Ascending aorta (tissue), 2 donors: ENCODE measurements at regions not wholly inside any gene's neighbourhood (a gene's known extent, or its start where the extent isn't known, plus 50 kb on each side); places are given as distances from the start of the nearest gene placed in this dataset.

Source experiments
- DNase-seq, 2 donors: peaks; one replicate each; pipeline ENCODE4 v3.0.0-alpha.2; 2019; ENCODE audit warnings: low spot score in 2 of 2
- H3K27ac ChIP-seq, 2 donors: fragments of 200-600 bp; sonication (generic); one replicate each; pipeline ENCODE4 v1.5.1; 2016 to 2017; ENCODE audit warnings: mild to moderate bottlenecking in 1 of 2
- H3K27me3 ChIP-seq: fragments of 200-600 bp; sonication (generic); one replicate; pipeline ENCODE4 v1.5.1; 2017
- H3K36me3 ChIP-seq, 2 donors: fragments of 200-600 bp; sonication (generic); one replicate each; pipeline ENCODE4 v1.5.1; 2016
- H3K4me1 ChIP-seq, 2 donors: fragments of 200-600 bp; sonication (generic); one replicate each; pipeline ENCODE4 v1.5.1; 2016 to 2017; ENCODE audit warnings: mild to moderate bottlenecking in 1 of 2
- H3K4me3 ChIP-seq, 2 donors: fragments of 200-600 bp; sonication (generic); one replicate each; pipeline ENCODE4 v1.5.1; 2016 to 2017; ENCODE audit warnings: mild to moderate bottlenecking in 1 of 2
- H3K9me3 ChIP-seq, 2 donors: fragments of 200-600 bp; sonication (generic); one replicate each; pipeline ENCODE4 v1.5.1; 2016
- intact Hi-C: fragments of 100-400 bp; cut with DNase I; formaldehyde crosslinking; loops from one replicate; pipeline ENCODE4 v1.15.1; 2023
- TF ChIP-seq, protein P1 (sequence below), 3 experiments: fragments of 200-600 bp in 2 of 3; fragments of 450-650 bp in 1 of 3; sonication (generic) in 2 of 3; IDR thresholded peaks; one replicate each; pipeline ENCODE4 v1.5.1; 2016 to 2019; ENCODE audit warnings: antibody characterized with exemption in 3 of 3, mild to moderate bottlenecking in 1 of 3, moderate library complexity in 1 of 3

DNA sequence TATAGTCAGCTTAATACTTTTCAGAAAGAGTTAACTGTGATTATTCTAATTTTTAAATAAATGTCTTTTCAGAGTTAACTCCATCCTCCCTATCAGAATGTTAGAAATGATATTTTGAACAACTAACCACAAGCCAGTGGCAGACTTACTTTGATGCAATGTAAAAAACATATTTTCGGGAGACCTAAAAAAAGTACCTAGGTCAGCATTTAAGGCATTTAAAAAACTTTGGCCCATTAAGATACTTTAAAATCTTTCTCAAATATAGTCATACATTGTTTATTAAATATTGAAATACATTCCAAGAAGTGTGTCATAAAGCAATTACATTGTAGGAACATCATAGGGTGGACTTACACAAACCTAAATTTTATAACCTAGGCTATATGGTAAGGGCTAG is 426.1 kb downstream of the PABPC4L start:
- no peak overlapping the region for H3K4me3 ChIP-seq
- H3K4me1 ChIP-seq, result no peaks in the 10 kb centered on the region
- intact Hi-C loops, result loop anchor here (10.0 kb wide), 1 partner anchor 631 kb away; the partner anchor contains the start of gene PCDH10
- H3K9me3 ChIP-seq, result no peaks in the 10 kb centered on the region
- no peak for DNase-seq
- H3K27me3 ChIP-seq, result no peaks in the 10 kb centered on the region
- H3K27ac ChIP-seq, result no peak overlapping the region
- H3K36me3 ChIP-seq, result no peaks in the 10 kb centered on the region
- TF ChIP-seq, protein P1, sequence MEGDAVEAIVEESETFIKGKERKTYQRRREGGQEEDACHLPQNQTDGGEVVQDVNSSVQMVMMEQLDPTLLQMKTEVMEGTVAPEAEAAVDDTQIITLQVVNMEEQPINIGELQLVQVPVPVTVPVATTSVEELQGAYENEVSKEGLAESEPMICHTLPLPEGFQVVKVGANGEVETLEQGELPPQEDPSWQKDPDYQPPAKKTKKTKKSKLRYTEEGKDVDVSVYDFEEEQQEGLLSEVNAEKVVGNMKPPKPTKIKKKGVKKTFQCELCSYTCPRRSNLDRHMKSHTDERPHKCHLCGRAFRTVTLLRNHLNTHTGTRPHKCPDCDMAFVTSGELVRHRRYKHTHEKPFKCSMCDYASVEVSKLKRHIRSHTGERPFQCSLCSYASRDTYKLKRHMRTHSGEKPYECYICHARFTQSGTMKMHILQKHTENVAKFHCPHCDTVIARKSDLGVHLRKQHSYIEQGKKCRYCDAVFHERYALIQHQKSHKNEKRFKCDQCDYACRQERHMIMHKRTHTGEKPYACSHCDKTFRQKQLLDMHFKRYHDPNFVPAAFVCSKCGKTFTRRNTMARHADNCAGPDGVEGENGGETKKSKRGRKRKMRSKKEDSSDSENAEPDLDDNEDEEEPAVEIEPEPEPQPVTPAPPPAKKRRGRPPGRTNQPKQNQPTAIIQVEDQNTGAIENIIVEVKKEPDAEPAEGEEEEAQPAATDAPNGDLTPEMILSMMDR (IDR thresholded peaks at IDR 0.05), result no peak

DNA sequence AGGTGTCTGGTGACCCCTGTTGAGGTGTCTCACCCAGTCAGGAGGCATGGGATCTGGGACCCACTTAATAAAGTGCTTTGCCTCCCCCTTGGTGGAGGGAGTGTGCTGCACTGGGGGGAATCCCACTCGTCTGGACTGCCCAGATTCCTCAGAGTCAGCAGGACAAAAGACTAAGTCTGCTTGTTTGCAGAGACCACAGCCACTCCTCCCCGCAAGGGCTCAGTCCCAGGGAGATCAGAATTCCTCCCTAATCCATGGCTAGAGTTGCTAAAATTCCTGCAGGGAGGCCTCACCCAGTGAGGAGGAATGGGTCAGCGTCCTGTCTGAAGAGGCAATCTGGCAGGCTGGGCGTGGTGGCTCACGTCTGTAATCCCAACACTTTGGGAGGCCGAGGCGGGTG is 442.2 kb downstream of the PABPC4L start:
- peak overlapping the region in 1 of 2 donors; percentile 5 for H3K27ac ChIP-seq
- TF ChIP-seq, protein P1 (IDR thresholded peaks at IDR 0.05), result no peak
- peaks cover 0 to 6% of the 10 kb centered on the region in 2 donors for H3K4me1 ChIP-seq
- H3K36me3 ChIP-seq, result no peaks in the 10 kb centered on the region
- H3K9me3 ChIP-seq, result no peaks in the 10 kb centered on the region
- no peak for DNase-seq
- no peaks in the 10 kb centered on the region for H3K27me3 ChIP-seq
- no peak overlapping the region for H3K4me3 ChIP-seq
- intact Hi-C loops, result loop anchor here (5.0 to 10.0 kb wide), 2 partner anchors 37 to 605 kb away; no protein-coding TSS in a partner anchor

DNA sequence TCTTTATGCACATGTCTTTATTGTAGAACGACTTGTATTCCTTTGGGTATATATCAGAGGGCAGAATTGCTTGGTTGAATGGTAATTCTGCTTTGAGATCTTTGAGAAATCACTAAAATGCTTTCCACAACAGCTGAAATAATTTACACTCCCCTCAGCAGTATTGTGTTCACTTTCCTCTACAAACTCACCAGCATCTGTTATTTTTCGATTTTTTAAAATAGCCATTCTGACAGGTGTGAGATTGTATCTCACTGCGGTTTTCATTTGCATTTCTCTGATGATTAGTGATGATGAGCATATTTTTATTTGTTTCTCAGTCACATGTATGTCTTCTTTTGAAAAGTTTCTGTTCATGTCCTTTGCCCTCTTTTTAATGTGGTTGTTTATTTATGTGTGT is 459.8 kb downstream of the PABPC4L start:
- Histone ChIP-seq H3K27ac (no peak overlapping the region), H3K27me3 (no peaks in the 10 kb centered on the region), H3K36me3 (no peaks in the 10 kb centered on the region), H3K4me1 (no peaks in the 10 kb centered on the region), H3K9me3 (no peaks in the 10 kb centered on the region), H3K4me3 (no peak overlapping the region)
- TF ChIP-seq, protein P1 (IDR thresholded peaks at IDR 0.05), result no peak
- intact Hi-C loops, result no loop called here
- DNase-seq, result no peak

DNA sequence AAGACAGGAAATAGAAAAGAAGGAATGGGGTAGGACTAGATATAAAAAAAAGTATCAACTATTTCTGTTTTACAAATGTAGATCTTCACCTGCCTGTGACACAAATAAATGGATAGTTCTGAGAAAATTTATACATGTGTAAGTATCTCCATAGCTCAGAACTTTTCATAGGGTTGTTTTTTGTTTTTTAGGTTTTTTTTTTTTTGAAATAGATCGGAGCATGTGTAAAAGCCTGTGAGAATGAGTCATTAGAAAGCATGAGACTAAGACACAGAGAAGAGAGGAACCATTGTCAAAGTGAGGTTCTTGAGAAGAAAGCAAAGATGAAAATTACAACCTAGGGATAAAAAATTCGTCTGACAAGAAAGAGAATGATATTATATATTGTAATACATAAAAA is 481.6 kb downstream of the PABPC4L start:
- Histone ChIP-seq H3K27ac (no peak overlapping the region), H3K4me1 (no peaks in the 10 kb centered on the region), H3K27me3 (no peaks in the 10 kb centered on the region), H3K36me3 (no peaks in the 10 kb centered on the region), H3K9me3 (no peaks in the 10 kb centered on the region), H3K4me3 (no peak overlapping the region)
- DNase-seq, result no peak
- intact Hi-C loops, result loop anchor here (5.0 kb wide), 2 partner anchors 37 to 573 kb away; partner anchors contain the start of gene PCDH10
- TF ChIP-seq, protein P1 (IDR thresholded peaks at IDR 0.05), result no peak

DNA sequence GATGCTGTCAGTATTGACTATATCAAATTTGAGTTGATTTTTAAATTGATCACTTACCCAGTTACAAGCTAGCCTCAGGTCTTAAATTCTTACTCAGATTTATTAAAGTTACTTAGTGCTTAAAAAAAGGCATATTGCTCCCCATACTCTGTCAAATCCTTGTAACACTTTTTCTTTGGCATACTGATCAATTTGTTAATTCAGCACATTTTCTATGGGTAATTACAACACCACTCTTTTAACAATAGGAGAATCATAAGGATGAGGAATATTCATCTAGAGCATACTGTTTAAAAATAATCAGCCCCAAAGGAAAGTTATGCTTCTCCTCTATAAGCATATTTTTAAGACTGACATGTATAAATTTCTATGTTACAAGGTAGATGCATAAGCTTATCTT is 482.5 kb downstream of the PABPC4L start:
- no peak overlapping the region for H3K4me3 ChIP-seq
- H3K4me1 ChIP-seq, result no peaks in the 10 kb centered on the region
- H3K36me3 ChIP-seq, result no peaks in the 10 kb centered on the region
- intact Hi-C loops, result no loop called here
- TF ChIP-seq, protein P1 (IDR thresholded peaks at IDR 0.05), result no peak
- DNase-seq, result no peak
- no peak overlapping the region for H3K27ac ChIP-seq
- no peaks in the 10 kb centered on the region for H3K27me3 ChIP-seq
- no peaks in the 10 kb centered on the region for H3K9me3 ChIP-seq

DNA sequence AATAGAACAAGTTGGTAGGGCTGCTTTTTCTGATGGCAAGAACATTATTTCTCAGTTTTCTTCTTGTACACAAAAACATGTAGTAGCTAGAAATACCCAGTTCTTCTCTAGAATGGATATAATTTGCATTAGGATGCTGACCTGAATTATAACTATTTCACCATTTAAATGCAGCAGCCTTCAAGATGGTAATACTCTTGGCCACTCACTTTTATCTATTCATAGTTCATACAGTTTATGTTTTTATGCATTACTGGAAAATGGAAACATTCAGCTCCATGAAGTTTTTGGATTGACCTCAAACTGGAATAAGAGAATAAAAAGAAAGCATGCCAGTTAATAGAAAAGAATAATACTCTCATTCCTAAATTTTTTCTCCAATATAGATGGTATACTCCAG is 487.4 kb downstream of the PABPC4L start:
- no peaks in the 10 kb centered on the region for H3K9me3 ChIP-seq
- peaks cover 0 to 2% of the 10 kb centered on the region in 2 donors for H3K4me1 ChIP-seq
- no peaks in the 10 kb centered on the region for H3K27me3 ChIP-seq
- H3K36me3 ChIP-seq, result no peaks in the 10 kb centered on the region
- TF ChIP-seq, protein P1 (IDR thresholded peaks at IDR 0.05), result no peak
- H3K4me3 ChIP-seq, result no peak overlapping the region
- intact Hi-C loops, result no loop called here
- no peak for DNase-seq
- no peak overlapping the region for H3K27ac ChIP-seq
